ENCODE measurements at regions not wholly inside any gene's neighbourhood (a gene's known extent, or its start where the extent isn't known, plus 50 kb on each side); places are given as distances from the start of the nearest gene placed in this dataset.
"Not testable (repeated sequence)": the region's sequence is repeated elsewhere in the genome, so short reads cannot be mapped to it uniquely, and the experiment has no call there.

- DNase-seq (ENCODE audit: low read depth in 2 of 2), result no peak
Observed at GRCh38 chr14:57150449-57150848, 118.3 kb downstream of the EXOC5 start.

GRCh38 chr14:57139173-57139572, 129.5 kb downstream of the EXOC5 start:
- no peak for DNase-seq (ENCODE audit: low read depth in 2 of 2)

DNA sequence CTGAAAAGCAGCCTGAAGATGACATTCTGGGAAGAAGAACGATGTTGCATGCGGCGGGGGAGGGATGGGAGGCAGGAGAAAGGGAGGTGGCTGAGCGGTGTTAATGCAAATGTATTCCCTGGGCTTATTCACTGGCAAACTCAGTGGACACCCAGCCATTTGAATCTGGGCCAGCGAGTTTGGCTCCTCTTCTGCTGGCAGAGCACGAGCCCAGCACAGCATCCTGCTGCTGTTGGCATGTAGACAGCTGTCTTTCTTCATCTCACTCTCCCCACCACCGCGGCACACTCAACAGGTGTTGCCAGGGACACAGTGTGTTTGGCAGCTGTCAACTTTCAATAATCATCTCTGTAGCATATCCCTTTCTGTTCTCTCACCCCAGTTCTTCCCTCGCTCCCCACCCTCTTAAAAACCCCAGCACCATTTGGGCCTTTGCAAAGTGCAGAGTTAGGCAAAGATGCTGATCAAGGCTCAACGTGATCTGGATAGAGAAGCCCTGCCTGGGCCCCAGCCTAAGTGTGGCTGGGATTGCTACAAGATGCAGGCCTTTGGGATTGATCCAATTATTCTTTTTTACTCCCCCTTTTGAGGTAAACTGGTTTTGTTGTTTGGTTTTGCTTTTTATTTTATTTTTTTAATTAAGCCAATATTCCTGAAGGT, 131.9 kb downstream of the EXOC5 start:
- DNase-seq (ENCODE audit: low read depth in 2 of 2), result peak in 1 of 2 donors; percentile 20

DNA sequence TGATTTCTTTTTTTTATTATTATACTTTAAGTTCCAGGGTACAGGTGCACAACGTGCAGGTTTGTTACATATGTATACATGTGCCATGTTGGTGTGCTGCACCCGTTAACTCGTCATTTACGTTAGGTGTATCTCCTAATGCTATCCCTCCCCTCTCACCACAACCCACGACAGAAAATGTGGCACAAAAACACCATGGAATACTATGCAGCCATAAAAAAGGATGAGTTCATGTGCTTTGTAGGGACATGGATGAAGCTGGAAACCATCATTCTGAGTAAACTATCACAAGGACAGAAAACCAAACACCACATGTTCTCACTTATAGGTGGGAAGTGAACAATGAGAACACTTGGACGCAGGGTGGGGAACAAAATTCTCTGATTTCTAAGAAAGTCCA, 140.9 kb downstream of the EXOC5 start:
- DNase-seq (ENCODE audit: low read depth in 2 of 2), result not testable (repeated sequence)

- no peak for DNase-seq (ENCODE audit: low read depth in 2 of 2)
Observed at GRCh38 chr14:57122129-57122528, 146.6 kb downstream of the EXOC5 start.

DNA sequence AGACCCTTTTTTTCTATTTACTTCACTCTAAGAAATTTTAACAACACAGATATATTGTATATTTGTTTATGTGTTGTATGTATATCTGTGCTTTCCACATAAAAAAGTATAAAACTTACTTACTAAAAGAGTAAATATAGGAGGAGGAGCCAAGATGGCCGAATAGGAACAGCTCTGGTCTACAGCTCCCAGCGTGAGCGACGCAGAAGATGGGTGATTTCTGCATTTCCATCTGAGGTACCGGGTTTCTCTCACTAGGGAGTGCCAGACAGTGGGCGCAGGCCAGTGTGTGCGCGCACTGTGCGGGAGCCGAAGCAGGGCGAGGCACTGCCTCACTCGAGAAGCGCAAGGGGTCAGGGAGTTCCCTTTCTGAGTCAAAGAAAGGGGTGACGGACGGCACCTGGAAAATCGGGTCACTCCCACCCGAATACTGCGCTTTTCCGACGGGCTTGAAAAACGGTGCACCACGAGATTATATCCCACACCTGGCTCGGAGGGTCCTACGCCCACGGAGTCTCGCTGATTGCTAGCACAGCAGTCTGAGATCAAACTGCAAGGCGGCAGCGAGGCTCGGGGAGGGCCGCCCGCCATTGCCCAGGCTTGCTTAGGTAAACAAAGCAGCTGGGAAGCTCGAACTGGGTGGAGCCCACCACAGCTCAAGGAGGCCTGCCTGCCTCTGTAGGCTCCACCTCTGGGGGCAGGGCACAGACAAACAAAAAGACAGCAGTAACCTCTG, 156.5 kb downstream of the EXOC5 start:
- DNase-seq (ENCODE audit: low read depth in 2 of 2), result not testable (repeated sequence)

GRCh38 chr14:57110411-57110810, 158.3 kb downstream of the EXOC5 start:
- not testable (repeated sequence) for DNase-seq (ENCODE audit: low read depth in 2 of 2)

DNA sequence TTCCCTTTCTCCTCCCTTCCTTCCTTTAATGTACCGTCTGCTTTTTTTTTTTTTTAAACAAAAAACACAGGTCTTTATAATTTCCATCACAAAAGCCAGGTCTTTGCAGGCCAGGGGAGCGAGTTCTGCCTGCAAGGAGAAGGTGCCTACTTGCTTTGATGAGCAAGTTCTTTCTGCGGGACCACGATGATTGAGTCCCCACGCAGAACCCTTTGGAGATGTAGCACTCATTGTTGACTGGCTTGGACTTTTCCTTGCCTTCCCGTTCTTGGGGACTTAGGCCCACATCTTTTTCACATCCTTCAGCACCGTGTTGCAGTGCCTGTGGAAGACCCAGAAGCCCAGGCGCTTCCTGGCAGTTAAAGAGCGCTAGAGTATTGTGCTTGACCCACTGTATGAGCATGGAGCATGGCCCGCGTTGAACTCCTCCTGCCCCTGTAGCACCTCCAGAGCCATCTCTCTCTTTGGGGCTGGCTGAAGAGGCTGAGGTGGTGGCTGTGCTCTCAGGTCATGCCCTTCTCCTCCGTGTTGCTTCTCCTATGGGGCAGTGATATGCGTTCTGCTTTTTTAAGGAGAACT, 177.6 kb downstream of the EXOC5 start:
- no peak for DNase-seq (ENCODE audit: low read depth in 2 of 2)

DNA sequence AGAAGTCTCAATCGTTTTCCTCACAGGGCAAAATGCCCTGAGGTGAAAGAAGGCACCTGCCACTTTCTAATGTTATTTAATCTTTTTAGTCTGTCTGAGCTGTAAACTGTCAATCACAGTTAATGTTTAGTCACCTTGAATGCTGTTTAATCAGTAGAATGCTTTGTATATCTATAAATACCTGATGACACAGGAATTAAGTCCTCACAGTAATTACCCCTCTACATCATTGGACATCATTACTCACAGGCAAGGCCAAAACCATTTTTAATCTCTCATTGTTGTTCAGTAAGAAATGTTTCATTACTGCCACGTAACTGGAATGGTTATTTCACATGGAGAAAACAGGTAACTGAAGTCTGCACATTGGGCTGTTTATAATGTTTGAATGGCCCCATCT, 178.8 kb downstream of the EXOC5 start:
- DNase-seq (ENCODE audit: low read depth in 2 of 2), result no peak

DNA sequence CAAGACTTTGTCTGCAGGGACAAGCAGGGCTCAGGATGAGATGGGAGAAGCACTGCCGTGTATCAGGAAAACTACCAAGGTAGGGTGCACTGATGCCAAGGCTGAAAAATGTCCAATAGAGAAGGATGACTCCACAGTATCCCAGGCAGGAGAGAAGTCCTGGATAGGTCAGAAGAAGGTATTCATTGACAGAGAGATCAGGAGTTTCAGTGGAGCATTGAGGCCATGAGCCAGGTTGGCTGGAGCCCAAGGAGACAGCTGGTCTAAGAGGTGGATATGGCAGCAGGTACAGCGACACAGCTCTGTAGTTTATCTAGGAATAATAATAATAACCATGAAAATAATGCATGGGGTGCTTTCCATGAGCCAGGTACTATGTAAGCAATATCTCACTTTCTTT, 180.9 kb downstream of the EXOC5 start:
- no peak for DNase-seq (ENCODE audit: low read depth in 2 of 2)

- no peak for DNase-seq (ENCODE audit: low read depth in 2 of 2)
Observed at GRCh38 chr14:57086271-57087162, 182.2 kb downstream of the EXOC5 start.

DNA sequence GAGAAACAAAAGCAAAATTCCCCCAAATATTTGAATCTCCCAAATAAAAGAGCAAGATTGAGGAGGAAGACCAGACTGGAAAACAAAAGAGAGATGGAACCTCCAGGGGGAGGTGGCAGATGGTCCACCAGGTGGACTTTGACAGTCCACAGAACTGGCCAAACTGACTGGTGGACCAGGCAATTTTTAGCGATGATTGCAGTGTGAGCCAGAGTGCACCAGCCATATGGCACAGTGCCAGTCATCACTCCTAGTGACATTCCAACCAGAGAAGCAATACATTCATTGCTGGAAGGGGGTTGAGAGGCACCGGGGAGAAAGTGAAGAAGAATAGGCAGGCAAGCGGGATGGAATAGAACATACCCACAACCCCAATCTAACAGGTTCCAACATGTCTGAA, 182.9 kb downstream of the EXOC5 start:
- DNase-seq (ENCODE audit: low read depth in 2 of 2), result no peak

GRCh38 chr14:57085043-57085442, 183.7 kb downstream of the EXOC5 start:
- no peak for DNase-seq (ENCODE audit: low read depth in 2 of 2)

GRCh38 chr14:57080691-57081090, 188.0 kb downstream of the EXOC5 start:
- no peak for DNase-seq (ENCODE audit: low read depth in 2 of 2)

- DNase-seq (ENCODE audit: low read depth in 2 of 2), result no peak
Observed at GRCh38 chr14:57078054-57078453, 190.7 kb downstream of the EXOC5 start.

DNA sequence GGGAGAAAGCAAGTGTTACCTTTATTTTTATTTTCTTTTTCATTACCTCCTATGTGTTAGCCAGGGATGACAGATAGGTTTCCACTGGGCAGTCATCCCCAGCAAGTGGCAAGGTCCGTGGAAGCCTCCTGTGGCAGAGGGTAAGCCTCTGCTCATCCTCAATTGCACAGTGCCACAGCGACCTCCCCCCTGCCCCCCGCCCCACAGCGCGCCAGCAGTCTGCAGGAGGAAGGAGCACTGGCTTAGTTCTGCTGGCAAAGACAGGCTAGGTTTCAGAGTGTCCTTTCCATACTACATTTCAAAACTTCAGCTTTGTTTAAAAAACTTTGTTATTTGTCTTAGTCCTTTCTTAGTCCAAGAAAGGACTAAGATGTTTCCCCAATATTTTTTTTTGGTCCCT, 194.7 kb downstream of the EXOC5 start:
- no peak for DNase-seq (ENCODE audit: low read depth in 2 of 2)

DNA sequence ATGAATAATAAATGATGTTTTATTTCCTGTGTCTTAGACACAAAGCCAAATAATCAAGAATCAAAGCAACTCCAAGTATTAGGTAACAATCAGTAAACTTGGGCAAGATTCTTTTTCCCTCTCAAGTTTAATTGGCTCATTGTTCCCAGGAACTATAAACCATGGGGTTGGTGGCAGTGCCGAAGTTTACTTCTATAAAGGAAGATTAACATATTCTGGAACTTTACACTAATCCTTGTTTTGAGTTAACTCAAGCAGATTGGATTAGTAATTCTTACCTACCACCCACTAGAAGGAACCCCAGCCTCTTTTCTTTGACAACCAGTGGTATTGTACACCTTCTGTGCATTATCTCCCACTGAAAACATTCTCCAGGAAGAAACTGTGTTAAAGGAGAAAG, 197.1 kb downstream of the EXOC5 start:
- no peak for DNase-seq (ENCODE audit: low read depth in 2 of 2)

DNA sequence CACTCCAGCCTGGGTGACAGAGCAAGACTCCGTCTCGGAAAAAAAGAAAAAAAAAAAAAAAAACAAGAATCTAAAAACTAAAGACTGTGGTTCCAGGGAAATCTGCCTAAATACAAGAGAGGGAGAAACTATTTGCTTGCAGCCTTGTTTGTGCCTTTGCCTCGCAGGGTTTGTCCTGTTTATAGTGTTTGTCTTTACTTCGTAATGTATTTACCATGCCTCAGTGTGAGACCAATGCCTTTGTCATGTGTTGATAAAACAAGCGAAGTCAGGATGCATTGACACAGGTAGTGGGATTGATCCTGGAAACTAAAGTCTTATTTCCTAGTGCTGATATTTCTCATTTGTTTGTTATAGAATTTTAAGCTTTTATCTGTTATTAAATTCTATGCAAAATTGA, 199.0 kb downstream of the EXOC5 start:
- DNase-seq (ENCODE audit: low read depth in 2 of 2), result no peak

GRCh38 chr14:57068511-57068910, 200.2 kb downstream of the EXOC5 start:
- DNase-seq (ENCODE audit: low read depth in 2 of 2), result no peak

- DNase-seq (ENCODE audit: low read depth in 2 of 2), result peak; percentile 16 to 52
Observed at GRCh38 chr14:57066887-57067513, 201.7 kb downstream of the EXOC5 start.

DNA sequence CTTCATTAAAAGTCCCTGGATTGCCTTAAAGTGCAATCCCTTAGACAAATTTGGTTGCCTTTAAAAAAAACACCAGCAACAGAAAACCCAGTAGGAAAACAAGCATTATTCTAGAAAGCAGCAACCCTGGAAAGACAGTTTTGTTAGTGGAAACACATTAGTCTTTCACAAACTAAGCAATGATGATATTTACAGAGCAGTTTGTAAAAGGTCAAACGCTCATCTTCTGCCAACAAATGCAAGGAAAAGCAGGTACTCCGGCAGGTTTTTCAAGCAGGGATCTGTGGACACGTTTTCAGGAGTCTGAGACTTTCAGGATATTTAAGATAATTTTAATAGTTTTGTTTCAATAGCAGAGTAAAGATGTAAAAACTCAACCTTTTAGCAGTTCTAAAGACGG, 202.2 kb downstream of the EXOC5 start:
- DNase-seq (ENCODE audit: low read depth in 2 of 2), result no peak

Measured in lung microvascular endothelial cell (primary cell).